ENCODE measurements at regions not wholly inside any gene's neighbourhood (a gene's known extent, or its start where the extent isn't known, plus 50 kb on each side); places are given as distances from the start of the nearest gene placed in this dataset.

DNA sequence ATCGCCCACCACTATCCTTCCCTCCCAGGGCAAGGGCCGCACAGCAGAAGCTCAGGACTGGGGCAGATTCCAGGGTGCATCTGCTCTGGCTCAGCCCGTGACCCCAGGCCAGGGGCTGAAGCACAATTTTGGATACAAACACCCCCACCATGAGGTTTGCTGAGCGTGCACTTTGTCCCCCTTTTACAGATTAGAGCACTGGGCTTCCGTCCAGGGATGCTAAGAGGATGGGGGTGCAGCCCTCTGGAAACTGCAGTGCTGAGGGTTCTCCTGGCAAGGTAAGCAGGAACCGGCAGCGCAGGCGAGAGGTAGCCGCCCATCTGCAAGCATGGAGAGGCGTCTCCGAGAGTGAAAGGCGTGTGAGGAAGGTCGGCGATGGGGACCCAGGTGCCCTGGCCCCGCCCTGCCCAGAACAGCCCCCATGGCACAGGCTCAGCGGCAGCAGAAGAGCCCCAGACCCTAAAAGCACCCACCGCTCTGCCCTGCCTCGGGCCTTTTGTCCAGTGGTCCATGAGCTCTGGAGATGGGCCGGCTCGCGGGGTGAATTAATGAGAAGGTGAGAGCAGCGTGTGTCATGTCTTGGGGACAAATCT lies 54.5 kb upstream of the OLFM1 start (continued):
- TF ChIP-seq, protein P1, sequence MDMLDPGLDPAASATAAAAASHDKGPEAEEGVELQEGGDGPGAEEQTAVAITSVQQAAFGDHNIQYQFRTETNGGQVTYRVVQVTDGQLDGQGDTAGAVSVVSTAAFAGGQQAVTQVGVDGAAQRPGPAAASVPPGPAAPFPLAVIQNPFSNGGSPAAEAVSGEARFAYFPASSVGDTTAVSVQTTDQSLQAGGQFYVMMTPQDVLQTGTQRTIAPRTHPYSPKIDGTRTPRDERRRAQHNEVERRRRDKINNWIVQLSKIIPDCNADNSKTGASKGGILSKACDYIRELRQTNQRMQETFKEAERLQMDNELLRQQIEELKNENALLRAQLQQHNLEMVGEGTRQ (IDR thresholded peaks at IDR 0.05; ENCODE audit: borderline replicate concordance, low read depth, low read length), result no peak

DNA sequence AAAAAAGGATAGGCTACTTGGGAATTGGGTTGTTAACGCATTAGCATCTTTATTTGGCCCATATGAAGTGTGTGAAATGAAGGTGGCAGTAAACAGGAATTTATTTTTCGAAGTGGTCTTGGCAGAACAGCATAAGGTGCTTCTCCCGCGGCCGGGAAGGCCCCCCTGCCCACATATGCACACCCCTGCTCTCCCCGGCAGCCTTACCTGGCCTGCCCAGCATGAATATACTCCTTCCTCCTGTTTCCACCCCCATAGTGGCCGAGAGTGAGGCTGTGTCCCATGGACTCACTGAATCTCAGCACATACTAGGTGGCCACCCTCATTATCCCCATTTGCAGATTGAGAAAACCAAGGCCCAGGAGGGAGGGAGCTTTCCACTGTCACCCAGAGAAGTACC lies 54.0 kb upstream of the OLFM1 start:
- BruUV-seq (replicated peaks), result no TSS peak
- Histone ChIP-seq H3K79me2 (ENCODE audit: control insufficient read depth, insufficient read depth, low read length) (no peaks in the 10 kb centered on the region), H2AFZ (ENCODE audit: control insufficient read depth, low read depth, low read length) (no peak overlapping the region), H4K20me1 (ENCODE audit: control insufficient read depth, insufficient read depth) (no peaks in the 10 kb centered on the region), H3K36me3 (ENCODE audit: control insufficient read depth in 2 of 2, insufficient read depth in 2 of 2, low read length in 1 of 2) (no peaks in the 10 kb centered on the region), H3K4me1 (ENCODE audit: control insufficient read depth, insufficient read depth, low read length) (no peaks in the 10 kb centered on the region), H3K4me3 (no peak overlapping the region), H3K9ac (ENCODE audit: control insufficient read depth, insufficient read depth, low read length) (no peak overlapping the region), H3K27ac (ENCODE audit: control insufficient read depth, insufficient read depth) (no peak overlapping the region), H3K27me3 (replicated peaks in 1 of 2; ENCODE audit: control insufficient read depth in 2 of 2, insufficient read depth in 2 of 2, low read length in 1 of 2) (no peaks in the 10 kb centered on the region; a peak in 2 of 4 replicates), H3K9me3 (replicated peaks; ENCODE audit: control insufficient read depth, insufficient read depth, low read length) (no peaks in the 10 kb centered on the region), H3K4me2 (ENCODE audit: control insufficient read depth, insufficient read depth) (no peak overlapping the region)
- FAIRE-seq (no peak), DNase-seq (ENCODE audit: low read depth, low spot score) (no peak), ATAC-seq (no peak)
- ChIA-PET SMC1A (ENCODE audit: uncharacterized antibody, unreplicated experiment) (no interaction called here), POLR2A (no interaction called here), CTCF (no interaction called here), RAD21 (ENCODE audit: unreplicated experiment) (no interaction called here)
- in situ Hi-C loops (cut with MboI), result no loop called here
- no peak for TF ChIP-seq FOS (IDR thresholded peaks at IDR 0.05; ENCODE audit: borderline replicate concordance, extremely low read depth, insufficient read length)
- no peak for TF ChIP-seq ZNF274 (IDR thresholded peaks at IDR 0.05; ENCODE audit: insufficient read depth, insufficient read length)
- no peak for TF ChIP-seq SREBF1 (IDR thresholded peaks at IDR 0.05; ENCODE audit: low read length)
- TF ChIP-seq SUPT20H (IDR thresholded peaks at IDR 0.05; ENCODE audit: borderline replicate concordance, control insufficient read depth, low read depth, low read length), result no peak
- TF ChIP-seq STAT3 (IDR thresholded peaks at IDR 0.05; ENCODE audit: low read depth, low read length), result no peak
- TF ChIP-seq, protein P2, sequence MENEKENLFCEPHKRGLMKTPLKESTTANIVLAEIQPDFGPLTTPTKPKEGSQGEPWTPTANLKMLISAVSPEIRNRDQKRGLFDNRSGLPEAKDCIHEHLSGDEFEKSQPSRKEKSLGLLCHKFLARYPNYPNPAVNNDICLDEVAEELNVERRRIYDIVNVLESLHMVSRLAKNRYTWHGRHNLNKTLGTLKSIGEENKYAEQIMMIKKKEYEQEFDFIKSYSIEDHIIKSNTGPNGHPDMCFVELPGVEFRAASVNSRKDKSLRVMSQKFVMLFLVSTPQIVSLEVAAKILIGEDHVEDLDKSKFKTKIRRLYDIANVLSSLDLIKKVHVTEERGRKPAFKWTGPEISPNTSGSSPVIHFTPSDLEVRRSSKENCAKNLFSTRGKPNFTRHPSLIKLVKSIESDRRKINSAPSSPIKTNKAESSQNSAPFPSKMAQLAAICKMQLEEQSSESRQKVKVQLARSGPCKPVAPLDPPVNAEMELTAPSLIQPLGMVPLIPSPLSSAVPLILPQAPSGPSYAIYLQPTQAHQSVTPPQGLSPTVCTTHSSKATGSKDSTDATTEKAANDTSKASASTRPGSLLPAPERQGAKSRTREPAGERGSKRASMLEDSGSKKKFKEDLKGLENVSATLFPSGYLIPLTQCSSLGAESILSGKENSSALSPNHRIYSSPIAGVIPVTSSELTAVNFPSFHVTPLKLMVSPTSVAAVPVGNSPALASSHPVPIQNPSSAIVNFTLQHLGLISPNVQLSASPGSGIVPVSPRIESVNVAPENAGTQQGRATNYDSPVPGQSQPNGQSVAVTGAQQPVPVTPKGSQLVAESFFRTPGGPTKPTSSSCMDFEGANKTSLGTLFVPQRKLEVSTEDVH (IDR thresholded peaks at IDR 0.05; ENCODE audit: low read depth, partially characterized antibody), result no peak
- no peak for TF ChIP-seq EP300 (IDR thresholded peaks at IDR 0.05; ENCODE audit: borderline replicate concordance in 1 of 2, control insufficient read depth in 1 of 2, low read depth in 2 of 2, low read length in 2 of 2)
- TF ChIP-seq EZH2 (IDR thresholded peaks at IDR 0.05; ENCODE audit: borderline replicate concordance, control insufficient read depth, low read depth, low read length), result no peak
- TF ChIP-seq, protein P3, sequence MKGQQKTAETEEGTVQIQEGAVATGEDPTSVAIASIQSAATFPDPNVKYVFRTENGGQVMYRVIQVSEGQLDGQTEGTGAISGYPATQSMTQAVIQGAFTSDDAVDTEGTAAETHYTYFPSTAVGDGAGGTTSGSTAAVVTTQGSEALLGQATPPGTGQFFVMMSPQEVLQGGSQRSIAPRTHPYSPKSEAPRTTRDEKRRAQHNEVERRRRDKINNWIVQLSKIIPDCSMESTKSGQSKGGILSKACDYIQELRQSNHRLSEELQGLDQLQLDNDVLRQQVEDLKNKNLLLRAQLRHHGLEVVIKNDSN (IDR thresholded peaks at IDR 0.05; ENCODE audit: borderline replicate concordance, extremely low read length, insufficient read depth, low read depth, low read length), result no peak
- 39% methylated on average over 7 of the region's 7 CpGs for WGBS (ENCODE audit: insufficient coverage, insufficient replicate concordance, low lambda C conversion rate, missing lambda C conversion rate)
- intact Hi-C loops (cut with micrococcal nuclease; ENCODE audit: unreplicated experiment), result no loop called here
